SK-N-SH (cell line): ENCODE measurements at regions not wholly inside any gene's neighbourhood (a gene's known extent, or its start where the extent isn't known, plus 50 kb on each side); places are given as distances from the start of the nearest gene placed in this dataset.

Source experiments
- CTCF ChIA-PET: fragments of 300-600, 350-600 bp; formaldehyde crosslinking; extraction: SDS; loops from one replicate; lab custom pipeline; 2021; lab: Yijun Ruan, JAX
- POLR2A ChIA-PET: fragments of 350-600 bp; sonication (Branson Sonifier 250); formaldehyde crosslinking; extraction: SDS; loops from one replicate; lab custom pipeline; 2020; ENCODE audit warnings: antibody characterized with exemption, inconsistent platforms; lab: Yijun Ruan, JAX
- DNase-seq: peaks from one replicate; pipeline ENCODE4 v3.0.0; 2012
- H2AFZ ChIP-seq: fragments of 200-600 bp; sonication (generic); 2 replicates; pipeline ENCODE4 v1.8.1; 2016; ENCODE audit warnings: antibody characterized with exemption, mild to moderate bottlenecking, low read depth
- H3F3A ChIP-seq: fragments of 200-600 bp; sonication (generic); replicated peaks from 2 replicates; pipeline ENCODE3; 2016; ENCODE audit warnings: antibody characterized with exemption, mild to moderate bottlenecking; ENCODE audit not compliant: insufficient read depth
- H3K27ac ChIP-seq, 2 experiments: fragments of 200-500 bp in 1 of 2; fragments of 200-600 bp in 1 of 2; sonication (Bioruptor generic) in 1 of 2; sonication (generic), shearing (Covaris generic) in 1 of 2; 2 replicates each; pipeline versions ENCODE4 v1.5.1 to v1.6.1; 2014 to 2016; ENCODE audit warnings: low read depth in 2 of 2, inconsistent platforms in 1 of 2, low read length in 1 of 2, mild to moderate bottlenecking in 1 of 2, mixed read lengths in 1 of 2
- H3K27me3 ChIP-seq: fragments of 200-600 bp; sonication (generic), shearing (Covaris generic); 2 replicates; pipeline ENCODE4 v1.6.1; 2016; ENCODE audit warnings: mixed run types; ENCODE audit not compliant: insufficient read depth
- H3K36me3 ChIP-seq, 2 experiments: fragments of 200-500 bp in 1 of 2; fragments of 200-600 bp in 1 of 2; sonication (Bioruptor generic) in 1 of 2; sonication (generic) in 1 of 2; replicated peaks in 1 of 2; 2 replicates each; pipeline versions ENCODE3 to v1.5.1; 2014 to 2016; ENCODE audit warnings: low read length in 1 of 2, mild to moderate bottlenecking in 1 of 2; ENCODE audit not compliant: insufficient read depth in 2 of 2, control insufficient read depth in 1 of 2
- H3K4me1 ChIP-seq, 2 experiments: fragments of 200-500 bp in 1 of 2; fragments of 200-600 bp in 1 of 2; sonication (Bioruptor generic) in 1 of 2; sonication (generic), shearing (Covaris generic) in 1 of 2; 2 replicates each; pipeline versions ENCODE4 v1.5.1 to v1.6.1; 2014 to 2016; ENCODE audit warnings: low read depth in 1 of 2, low read length in 1 of 2, mixed run types in 1 of 2; ENCODE audit not compliant: insufficient read depth in 2 of 2, control insufficient read depth in 1 of 2
- H3K4me2 ChIP-seq: fragments of 200-600 bp; sonication (generic), shearing (Covaris generic); 2 replicates; pipeline ENCODE4 v1.6.1; 2017; ENCODE audit warnings: mixed run types
- H3K4me3 ChIP-seq, 2 experiments: fragments of 200-500 bp in 1 of 2; fragments of 200-600 bp in 1 of 2; sonication (Bioruptor generic) in 1 of 2; sonication (generic), shearing (Covaris generic) in 1 of 2; 2 replicates each; pipeline versions ENCODE4 v1.5.1 to v1.8.1; 2014 to 2016; ENCODE audit warnings: low read depth in 2 of 2, inconsistent platforms in 1 of 2, low read length in 1 of 2, mild to moderate bottlenecking in 1 of 2, mixed read lengths in 1 of 2, moderate library complexity in 1 of 2
- H3K79me2 ChIP-seq: fragments of 200-600 bp; sonication (generic); 2 replicates; pipeline ENCODE4 v1.8.1; 2017; ENCODE audit warnings: mild to moderate bottlenecking; ENCODE audit not compliant: insufficient read depth
- H3K9ac ChIP-seq: fragments of 200-600 bp; sonication (generic); 2 replicates; pipeline ENCODE4 v1.6.1; 2017; ENCODE audit warnings: mixed run types
- H3K9me2 ChIP-seq: fragments of 200-600 bp; sonication (generic); 2 replicates; pipeline ENCODE4 v1.6.1; 2017; ENCODE audit warnings: mixed run types
- H3K9me3 ChIP-seq: fragments of 200-600 bp; sonication (generic); 2 replicates; pipeline ENCODE4 v1.6.1; 2017; ENCODE audit warnings: mixed run types, mild to moderate bottlenecking, moderate library complexity
- H4K20me1 ChIP-seq: fragments of 200-600 bp; sonication (generic); 2 replicates; pipeline ENCODE4 v1.6.1; 2017; ENCODE audit warnings: mild to moderate bottlenecking, mixed run types; ENCODE audit not compliant: insufficient read depth
- CHD2 ChIP-seq: fragments of 150-350 bp; IDR thresholded peaks from 2 replicates; pipeline ENCODE4 v1.6.1; 2018; ENCODE audit warnings: low read length; ENCODE audit not compliant: partially characterized antibody
- CTCF ChIP-seq: fragments of 200-600 bp; sonication (generic); IDR thresholded peaks from 2 replicates; pipeline ENCODE4 v1.6.1; 2017; ENCODE audit warnings: antibody characterized with exemption, mild to moderate bottlenecking, moderate library complexity
- EP300 ChIP-seq, 2 experiments: IDR thresholded peaks; 2 replicates each; pipeline versions ENCODE4 v1.4.0 to v1.6.1; 2012; ENCODE audit warnings: borderline replicate concordance in 1 of 2, low read depth in 1 of 2, low read length in 1 of 2
- GABPA ChIP-seq: IDR thresholded peaks from 2 replicates; pipeline ENCODE4 v1.4.0; 2012; ENCODE audit warnings: low read depth, mild to moderate bottlenecking
- GATA2 ChIP-seq: sonication (generic); formaldehyde crosslinking; IDR thresholded peaks from 2 replicates; pipeline ENCODE4 v1.5.0; 2020; ENCODE audit warnings: mild to moderate bottlenecking, missing genetic modification reagents
- IRF3 ChIP-seq: fragments of 150-350 bp; IDR thresholded peaks from 2 replicates; pipeline ENCODE4 v1.6.1; 2016; ENCODE audit warnings: mild to moderate bottlenecking, low read depth, low read length
- MEF2A ChIP-seq: IDR thresholded peaks from 2 replicates; pipeline ENCODE4 v1.4.0; 2012; ENCODE audit warnings: low read depth, borderline replicate concordance
- MXI1 ChIP-seq: IDR thresholded peaks from 2 replicates; pipeline ENCODE4 v1.6.1; 2012; ENCODE audit warnings: mild to moderate bottlenecking, low read depth, low read length, improper control_type of control experiment
- NRF1 ChIP-seq: IDR thresholded peaks from 2 replicates; pipeline ENCODE4 v1.6.1; 2012; ENCODE audit warnings: low read depth, mild to moderate bottlenecking, low read length
- REST ChIP-seq: IDR thresholded peaks from 2 replicates; pipeline ENCODE4 v1.6.1; 2012; ENCODE audit warnings: mild to moderate bottlenecking, low read depth, low read length, moderate library complexity
- RXRA ChIP-seq: IDR thresholded peaks from 2 replicates; pipeline ENCODE4 v1.4.0; 2012; ENCODE audit warnings: low read depth, mild to moderate bottlenecking, borderline replicate concordance
- SIN3A ChIP-seq: IDR thresholded peaks from 2 replicates; pipeline ENCODE4 v1.6.1; 2012; ENCODE audit warnings: low read depth, mild to moderate bottlenecking, low read length, moderate library complexity, borderline replicate concordance
- SMC3 ChIP-seq: IDR thresholded peaks from 2 replicates; pipeline ENCODE4 v1.6.1; 2012; ENCODE audit warnings: low read depth, low read length, improper control_type of control experiment
- YY1 ChIP-seq: IDR thresholded peaks from 2 replicates; pipeline ENCODE4 v1.4.0; 2012; ENCODE audit warnings: low read depth, mild to moderate bottlenecking
- WGBS: methylation state at CpG from one replicate; pipeline ENCODE4 v1.1.6; 2017; ENCODE audit warnings: low lambda C conversion rate; 5-methylcytosine and 5-hydroxymethylcytosine counted together

GRCh38 chr9:78900500-78900899, 603.6 kb downstream of the PSAT1 start:
- peaks cover 2 to 23% of the 10 kb centered on the region in 2 experiments; a peak in 3 of 4 replicates for H3K4me1 ChIP-seq
- H3K27me3 ChIP-seq: no peaks in the 10 kb centered on the region
- no peaks in the 10 kb centered on the region for H3K9me2 ChIP-seq
- no peak overlapping the region for H3K9ac ChIP-seq
- H3K4me3 ChIP-seq: no peak overlapping the region
- WGBS: 95% methylated on average over 1 of the region's 1 CpG
- H2AFZ ChIP-seq: no peak overlapping the region
- H3K9me3 ChIP-seq: no peaks in the 10 kb centered on the region
- H3K79me2 ChIP-seq: no peaks in the 10 kb centered on the region
- H4K20me1 ChIP-seq: no peaks in the 10 kb centered on the region
- H3K4me2 ChIP-seq: no peak overlapping the region
- DNase-seq: no peak
- H3K27ac ChIP-seq: no peak overlapping the region
- no peaks in the 10 kb centered on the region for H3K36me3 ChIP-seq
- ChIA-PET CTCF (no interaction called here), POLR2A (no interaction called here)
- no peak for TF ChIP-seq RXRA
- peak in 1 of 2 experiments; percentile 26; a peak in 1 of 4 replicates for TF ChIP-seq EP300 (IDR thresholded peaks at IDR 0.05; ENCODE audit: borderline replicate concordance in 1 of 2, low read depth in 1 of 2, low read length in 1 of 2)
- no peak for TF ChIP-seq SMC3
- TF ChIP-seq CTCF: no peak
- no peak for TF ChIP-seq NRF1
- TF ChIP-seq MXI1: no peak
- no peak for TF ChIP-seq REST
- peaks cover 13% of the 10 kb centered on the region for H3F3A ChIP-seq

GRCh38 chr9:78902051-78902450, 605.1 kb downstream of the PSAT1 start:
- Histone ChIP-seq H3K4me2 (no peak overlapping the region), H3K27me3 (no peaks in the 10 kb centered on the region), H3K4me3 (no peak overlapping the region), H3K27ac (no peak overlapping the region), H3K4me1 (peaks cover 2 to 12% of the 10 kb centered on the region in 2 experiments; a peak in 3 of 4 replicates), H3K79me2 (no peaks in the 10 kb centered on the region), H3F3A (peaks cover 9% of the 10 kb centered on the region), H2AFZ (no peak overlapping the region), H4K20me1 (no peaks in the 10 kb centered on the region), H3K9ac (no peak overlapping the region), H3K36me3 (no peaks in the 10 kb centered on the region), H3K9me3 (no peaks in the 10 kb centered on the region), H3K9me2 (no peaks in the 10 kb centered on the region)
- WGBS: 89% methylated on average over 2 of the region's 2 CpGs
- DNase-seq: no peak
- ChIA-PET POLR2A (no interaction called here), CTCF (no interaction called here)
- TF ChIP-seq RXRA: no peak
- no peak for TF ChIP-seq CTCF
- no peak for TF ChIP-seq GATA2
- no peak for TF ChIP-seq YY1
- no peak for TF ChIP-seq GABPA
- TF ChIP-seq SIN3A: no peak
- no peak for TF ChIP-seq REST
- TF ChIP-seq NRF1: no peak
- no peak for TF ChIP-seq IRF3
- TF ChIP-seq MEF2A: no peak
- TF ChIP-seq CHD2: no peak
